Astrocyte of the cerebellum (primary cell): ENCODE measurements at regions not wholly inside any gene's neighbourhood (a gene's known extent, or its start where the extent isn't known, plus 50 kb on each side); places are given as distances from the start of the nearest gene placed in this dataset.
A peak's percentile ranks its signal among the peaks of the same experiment; 100 is the strongest.

Source experiments
- DNase-seq: peaks from one replicate; pipeline ENCODE4 v3.0.0-alpha.2; 2011; ENCODE audit warnings: low read depth
- H3K4me3 ChIP-seq: 2 replicates; pipeline ENCODE4 v1.5.1; 2011; ENCODE audit warnings: mild to moderate bottlenecking, low read depth, low read length, moderate library complexity
- in situ Hi-C: cut with HindIII; loops from 2 replicates; pipeline ENCODE4 v1.10.0; 2017; ENCODE audit warnings: low sequenced_read_pairs
- TF ChIP-seq, protein P1 (sequence below): IDR thresholded peaks from 2 replicates; pipeline ENCODE4 v1.5.1; 2012; ENCODE audit warnings: low read length, low read depth, moderate library complexity, mild to moderate bottlenecking; ENCODE audit errors: missing control alignments

DNA sequence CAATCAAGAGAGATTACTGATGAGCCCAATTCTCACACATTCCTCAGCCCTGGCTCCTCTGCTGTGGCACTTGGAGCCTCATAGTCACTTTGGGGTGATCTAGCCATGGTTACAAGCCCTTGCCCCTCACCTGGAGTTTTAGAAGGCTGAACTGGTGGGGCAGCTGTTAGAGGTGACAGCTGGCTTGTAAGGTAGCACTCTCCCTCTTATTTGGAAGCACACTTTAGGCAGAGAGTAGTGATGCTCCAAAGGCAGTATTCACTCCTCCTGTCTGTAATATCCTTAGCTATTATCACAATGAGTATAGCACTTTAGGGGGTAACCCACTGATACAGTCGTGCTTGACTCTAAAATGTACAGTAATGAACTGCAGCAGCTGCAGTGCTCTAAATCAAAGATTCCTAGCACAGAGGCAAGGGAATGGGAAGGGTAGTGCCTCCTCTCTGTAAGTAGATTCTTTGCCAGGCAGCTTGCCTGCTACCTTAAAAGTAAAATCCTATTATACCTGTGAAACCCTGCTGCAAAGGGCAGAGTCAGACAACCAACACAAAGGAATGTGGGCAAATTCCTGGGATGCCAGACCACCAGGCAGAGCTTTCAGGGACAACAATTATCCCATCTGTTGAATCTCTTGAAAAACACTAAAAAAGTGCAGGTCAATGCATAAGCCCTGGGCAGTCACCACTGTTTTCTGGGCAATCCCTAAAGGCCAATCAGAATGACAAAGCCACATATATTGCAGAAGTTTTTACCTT, 336.3 kb downstream of the NOVA1 start:
- DNase-seq = no peak
- TF ChIP-seq, protein P1, sequence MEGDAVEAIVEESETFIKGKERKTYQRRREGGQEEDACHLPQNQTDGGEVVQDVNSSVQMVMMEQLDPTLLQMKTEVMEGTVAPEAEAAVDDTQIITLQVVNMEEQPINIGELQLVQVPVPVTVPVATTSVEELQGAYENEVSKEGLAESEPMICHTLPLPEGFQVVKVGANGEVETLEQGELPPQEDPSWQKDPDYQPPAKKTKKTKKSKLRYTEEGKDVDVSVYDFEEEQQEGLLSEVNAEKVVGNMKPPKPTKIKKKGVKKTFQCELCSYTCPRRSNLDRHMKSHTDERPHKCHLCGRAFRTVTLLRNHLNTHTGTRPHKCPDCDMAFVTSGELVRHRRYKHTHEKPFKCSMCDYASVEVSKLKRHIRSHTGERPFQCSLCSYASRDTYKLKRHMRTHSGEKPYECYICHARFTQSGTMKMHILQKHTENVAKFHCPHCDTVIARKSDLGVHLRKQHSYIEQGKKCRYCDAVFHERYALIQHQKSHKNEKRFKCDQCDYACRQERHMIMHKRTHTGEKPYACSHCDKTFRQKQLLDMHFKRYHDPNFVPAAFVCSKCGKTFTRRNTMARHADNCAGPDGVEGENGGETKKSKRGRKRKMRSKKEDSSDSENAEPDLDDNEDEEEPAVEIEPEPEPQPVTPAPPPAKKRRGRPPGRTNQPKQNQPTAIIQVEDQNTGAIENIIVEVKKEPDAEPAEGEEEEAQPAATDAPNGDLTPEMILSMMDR = no peak
- in situ Hi-C loops = no loop called here
- no peak overlapping the region for H3K4me3 ChIP-seq

DNA sequence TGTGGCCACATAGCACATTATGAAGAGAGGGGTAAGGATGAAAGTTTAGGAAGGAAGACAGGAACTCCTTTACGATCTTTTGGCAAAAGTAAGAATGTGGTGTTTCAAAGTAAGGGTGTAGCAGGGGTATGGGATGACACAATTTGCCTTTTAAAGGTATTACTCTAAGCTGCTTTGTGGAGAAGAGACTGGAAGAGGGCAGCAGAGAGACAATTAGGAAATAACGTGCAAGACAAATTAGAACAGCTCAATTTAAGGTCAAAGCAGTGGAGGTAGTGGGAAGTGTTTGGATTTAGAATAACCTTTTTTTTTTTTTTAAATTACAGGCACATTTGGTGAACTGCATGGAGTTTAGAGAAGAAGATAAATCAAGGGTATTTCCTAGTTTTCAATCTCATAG, 342.6 kb downstream of the NOVA1 start:
- in situ Hi-C loops = no loop called here
- no peak for DNase-seq
- TF ChIP-seq, protein P1 = peak; percentile 38
- H3K4me3 ChIP-seq = no peak overlapping the region

DNA sequence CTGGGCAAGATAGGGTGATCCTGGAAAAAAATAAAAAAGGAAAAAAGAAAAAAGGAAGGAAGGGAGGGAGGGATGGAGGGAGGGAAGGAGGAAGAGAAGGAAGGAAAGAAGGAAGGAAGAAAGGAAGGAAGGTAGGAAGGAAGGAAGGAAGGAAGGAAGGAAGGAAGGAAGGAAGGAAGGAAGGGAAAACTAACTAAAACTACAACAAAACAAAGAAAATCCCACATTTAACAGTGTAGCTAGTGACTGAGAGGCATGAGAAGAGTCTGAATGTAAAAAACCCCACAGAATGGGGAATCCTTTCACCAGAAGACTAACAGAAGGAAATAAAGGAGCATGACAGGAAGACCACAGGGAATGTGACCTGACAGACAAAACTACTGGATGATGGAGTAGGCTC, 345.7 kb downstream of the NOVA1 start:
- TF ChIP-seq, protein P1 = no peak
- H3K4me3 ChIP-seq = no peak overlapping the region
- in situ Hi-C loops = no loop called here
- DNase-seq = no peak

DNA sequence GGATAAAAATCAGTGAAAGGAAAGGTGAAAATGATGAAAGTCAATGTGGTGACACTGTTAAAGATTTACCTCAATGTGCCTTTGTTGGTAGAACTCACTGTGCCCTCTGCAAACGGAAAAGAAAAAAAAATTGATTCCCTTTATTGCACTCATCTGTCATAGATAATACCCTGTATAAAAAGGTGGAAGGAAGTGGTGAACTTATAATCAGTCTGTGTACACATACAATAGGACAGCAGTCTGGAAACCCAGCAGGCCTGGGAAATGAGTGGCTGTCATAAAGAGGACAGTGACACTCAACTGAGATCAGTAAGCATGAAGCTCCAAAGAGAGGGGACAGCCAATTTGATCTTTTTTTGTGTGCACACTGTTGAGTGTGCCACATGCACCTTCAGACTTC, 364.7 kb downstream of the NOVA1 start:
- TF ChIP-seq, protein P1 = no peak
- DNase-seq = no peak
- H3K4me3 ChIP-seq = no peak overlapping the region
- in situ Hi-C loops = no loop called here

DNA sequence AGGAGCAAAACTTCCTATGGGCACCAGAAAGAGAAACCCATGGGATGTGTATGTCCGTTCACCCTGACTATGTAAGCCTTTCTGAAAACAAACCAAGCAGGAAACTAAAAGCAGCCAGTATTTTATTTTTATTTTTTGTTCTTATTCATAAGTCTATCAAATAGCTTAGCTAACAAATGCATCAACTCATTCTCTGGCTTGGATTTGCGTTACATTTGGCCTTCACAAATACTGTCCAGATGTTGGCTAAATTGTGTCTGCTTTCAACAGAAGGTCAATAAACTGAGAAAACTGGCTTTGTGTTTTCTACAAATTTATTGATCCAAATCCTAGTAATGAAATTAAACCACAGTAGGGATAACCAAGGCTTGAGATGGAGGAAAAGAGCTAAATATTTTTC, 379.0 kb downstream of the NOVA1 start:
- H3K4me3 ChIP-seq = no peak overlapping the region
- no peak for DNase-seq
- in situ Hi-C loops = no loop called here
- TF ChIP-seq, protein P1 = no peak

DNA sequence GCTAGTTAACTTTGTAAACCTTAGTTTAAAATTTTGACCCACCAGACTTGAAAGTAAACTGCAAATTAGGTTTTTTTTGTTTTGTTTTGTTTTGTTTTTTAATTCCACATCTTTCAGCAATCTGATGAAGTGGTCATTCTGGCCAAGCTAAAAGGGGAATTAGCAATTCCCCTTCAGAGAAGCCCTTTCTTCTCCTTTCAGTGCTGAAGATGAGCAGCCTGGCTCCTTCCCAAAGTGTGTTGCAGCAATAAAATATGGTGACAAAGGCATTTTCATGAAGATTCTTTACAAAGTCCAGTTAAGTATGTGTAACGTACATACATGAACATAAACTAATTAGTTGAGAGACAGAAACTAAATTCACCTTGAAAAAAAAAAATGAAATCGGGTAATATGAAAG, 380.1 kb downstream of the NOVA1 start:
- TF ChIP-seq, protein P1 = no peak
- DNase-seq = no peak
- in situ Hi-C loops = no loop called here
- no peak overlapping the region for H3K4me3 ChIP-seq
